H9 (cell line): ENCODE measurements at regions not wholly inside any gene's neighbourhood (a gene's known extent, or its start where the extent isn't known, plus 50 kb on each side); places are given as distances from the start of the nearest gene placed in this dataset.

Experiments used
- DNase-seq: peaks from one replicate; pipeline ENCODE4 v3.0.0-alpha.2; 2017
- H2AFZ ChIP-seq: one replicate; pipeline ENCODE4 v1.6.1; 2013; ENCODE audit warnings: mild to moderate bottlenecking, low read length, control low read depth, moderate library complexity
- H2AK5ac ChIP-seq: 2 replicates; pipeline ENCODE4 v1.6.1; 2013; ENCODE audit warnings: low read length, control low read depth, mixed read lengths; ENCODE audit not compliant: insufficient read length
- H2BK120ac ChIP-seq: one replicate; pipeline ENCODE4 v1.6.1; 2013; ENCODE audit warnings: low read depth, mild to moderate bottlenecking, low read length, control low read depth, inconsistent platforms; ENCODE audit not compliant: poor library complexity, severe bottlenecking
- H2BK12ac ChIP-seq: 2 replicates; pipeline ENCODE4 v1.6.1; 2013; ENCODE audit warnings: low read length, control low read depth, mixed read lengths, low read depth; ENCODE audit not compliant: insufficient read length
- H2BK15ac ChIP-seq: 2 replicates; pipeline ENCODE4 v1.6.1; 2013; ENCODE audit warnings: low read depth, low read length, control low read depth
- H2BK20ac ChIP-seq: one replicate; pipeline ENCODE4 v1.6.1; 2013; ENCODE audit warnings: low read depth, mild to moderate bottlenecking, low read length, control low read depth, inconsistent platforms; ENCODE audit not compliant: poor library complexity, severe bottlenecking
- H2BK5ac ChIP-seq: 2 replicates; pipeline ENCODE4 v1.6.1; 2013; ENCODE audit warnings: low read length, control low read depth, mixed read lengths; ENCODE audit not compliant: insufficient read length
- H3K14ac ChIP-seq: 2 replicates; pipeline ENCODE4 v1.6.1; 2013; ENCODE audit warnings: low read length, control low read depth; ENCODE audit not compliant: insufficient read depth
- H3K18ac ChIP-seq: 2 replicates; pipeline ENCODE4 v1.6.1; 2013; ENCODE audit warnings: low read depth, mild to moderate bottlenecking, mixed read lengths, low read length, control low read depth; ENCODE audit not compliant: insufficient read length
- H3K23ac ChIP-seq: 2 replicates; pipeline ENCODE4 v1.6.1; 2013; ENCODE audit warnings: low read length, control low read depth, mixed read lengths, low read depth; ENCODE audit not compliant: insufficient read length
- H3K23me2 ChIP-seq: 2 replicates; pipeline ENCODE4 v1.6.1; 2013; ENCODE audit warnings: low read depth, mild to moderate bottlenecking, mixed read lengths, low read length, control low read depth; ENCODE audit not compliant: insufficient read length, poor library complexity, severe bottlenecking
- H3K27ac ChIP-seq: 2 replicates; pipeline ENCODE4 v1.5.1; 2013; ENCODE audit warnings: low read length, control low read depth, mixed read lengths, low read depth; ENCODE audit not compliant: insufficient read length
- H3K27me3 ChIP-seq: 2 replicates; pipeline ENCODE4 v1.6.1; 2013; ENCODE audit warnings: low read length, control low read depth, inconsistent platforms; ENCODE audit not compliant: insufficient read depth
- H3K4ac ChIP-seq: 2 replicates; pipeline ENCODE4 v1.6.1; 2013; ENCODE audit warnings: low read depth, mild to moderate bottlenecking, control low read depth, inconsistent platforms, low read length, moderate library complexity
- H3K4me1 ChIP-seq: 2 replicates; pipeline ENCODE4 v1.6.1; 2013; ENCODE audit warnings: low read length, control low read depth, inconsistent platforms; ENCODE audit not compliant: insufficient read depth
- H3K4me2 ChIP-seq: 2 replicates; pipeline ENCODE4 v1.6.1; 2013; ENCODE audit warnings: low read length, control low read depth, mixed read lengths; ENCODE audit not compliant: insufficient read length, insufficient read depth
- H3K56ac ChIP-seq: 2 replicates; pipeline ENCODE4 v1.6.1; 2013; ENCODE audit warnings: low read depth, mild to moderate bottlenecking, mixed read lengths, low read length, control low read depth; ENCODE audit not compliant: insufficient read length
- H3K79me1 ChIP-seq: 2 replicates; pipeline ENCODE4 v1.6.1; 2013; ENCODE audit warnings: low read depth, mild to moderate bottlenecking, moderate library complexity, low read length, control low read depth, inconsistent platforms; ENCODE audit not compliant: insufficient read depth, poor library complexity, severe bottlenecking
- H3K79me2 ChIP-seq: 2 replicates; pipeline ENCODE4 v1.6.1; 2013; ENCODE audit warnings: low read length, control low read depth, inconsistent platforms; ENCODE audit not compliant: insufficient read depth
- H3K9ac ChIP-seq: 2 replicates; pipeline ENCODE4 v1.6.1; 2013; ENCODE audit warnings: low read length, control low read depth, mixed read lengths; ENCODE audit not compliant: insufficient read length; ENCODE audit errors: extremely low read depth
- H3K9me3 ChIP-seq: one replicate; pipeline ENCODE4 v1.6.1; 2013; ENCODE audit warnings: low read depth, low read length, inconsistent platforms; ENCODE audit not compliant: control insufficient read depth
- H3T11ph ChIP-seq: one replicate; pipeline ENCODE4 v1.6.1; 2013; ENCODE audit warnings: mild to moderate bottlenecking, low read length, control low read depth, inconsistent platforms
- H4K20me1 ChIP-seq: one replicate; pipeline ENCODE4 v1.6.1; 2013; ENCODE audit not compliant: control insufficient read depth, insufficient read length, insufficient read depth
- H4K5ac ChIP-seq: 2 replicates; pipeline ENCODE4 v1.6.1; 2013; ENCODE audit warnings: low read depth, mild to moderate bottlenecking, mixed read lengths, low read length, control low read depth; ENCODE audit not compliant: insufficient read length
- H4K8ac ChIP-seq: replicated peaks from 2 replicates; pipeline ENCODE4 v1.6.1; 2013; ENCODE audit warnings: low read length, control low read depth, mixed read lengths, low read depth; ENCODE audit not compliant: insufficient read length
- H4K91ac ChIP-seq: 2 replicates; pipeline ENCODE4 v1.6.1; 2013; ENCODE audit warnings: low read depth, mild to moderate bottlenecking, moderate library complexity, mixed read lengths, low read length, control low read depth; ENCODE audit not compliant: insufficient read length
- H3K27ac Mint-ChIP-seq, 3 experiments: 2 replicates in 2 of 3; 3 replicates in 1 of 3; pipeline ENCODE4 v1.8.0; 2020 to 2021; ENCODE audit warnings: mixed read lengths in 3 of 3, mild to moderate bottlenecking in 1 of 3, moderate library complexity in 1 of 3
- H3K27me3 Mint-ChIP-seq: 2 replicates; pipeline ENCODE4 v1.8.0; 2021; ENCODE audit warnings: low read depth, mild to moderate bottlenecking, moderate library complexity, mixed read lengths
- H3K36me3 Mint-ChIP-seq, 3 experiments: 2 replicates in 2 of 3; 3 replicates in 1 of 3; pipeline ENCODE4 v1.8.0; 2020 to 2021; ENCODE audit warnings: low read depth in 3 of 3, mixed read lengths in 3 of 3; ENCODE audit not compliant: insufficient read depth in 1 of 3
- H3K4me1 Mint-ChIP-seq, 2 experiments: 2 replicates each; pipeline ENCODE4 v1.8.0; 2020; ENCODE audit warnings: mixed read lengths in 2 of 2
- H3K4me3 Mint-ChIP-seq, 2 experiments: 2 replicates in 1 of 2; 3 replicates in 1 of 2; pipeline ENCODE4 v1.8.0; 2020 to 2021; ENCODE audit warnings: mild to moderate bottlenecking in 2 of 2, mixed read lengths in 2 of 2, moderate library complexity in 1 of 2
- H3K9me3 Mint-ChIP-seq, 2 experiments: 2 replicates in 1 of 2; 3 replicates in 1 of 2; pipeline ENCODE4 v1.8.0; 2020; ENCODE audit warnings: mild to moderate bottlenecking in 2 of 2, mixed read lengths in 2 of 2, moderate library complexity in 1 of 2
- CTCF ChIP-seq: fragments of 200-600 bp; sonication (generic); conservative IDR thresholded peaks from 3 replicates; pipeline ENCODE4 v1.8.0; 2021; ENCODE audit warnings: antibody characterized with exemption, mild to moderate bottlenecking
- WGBS: extraction: QIAGEN DNeasy Blood & Tissue Kit; methylation state at CpG from one replicate; pipeline ENCODE4 v1.1.7; 2013; ENCODE audit warnings: missing lambda C conversion rate, low lambda C conversion rate, mixed read lengths; ENCODE audit not compliant: insufficient read length; ENCODE audit errors: extremely low coverage; 5-methylcytosine and 5-hydroxymethylcytosine counted together

- H3K36me3 Mint-ChIP-seq: peaks cover 0 to 5% (median 0%) of the 10 kb centered on the region in 3 experiments; a peak in 1 of 7 replicates
- H3K56ac ChIP-seq: no peak overlapping the region
- H2BK12ac ChIP-seq: no peak overlapping the region
- no peaks in the 10 kb centered on the region for H3K79me2 ChIP-seq
- no peaks in the 10 kb centered on the region for H4K20me1 ChIP-seq
- no peak overlapping the region for H4K5ac ChIP-seq
- no peaks in the 10 kb centered on the region for H3K27me3 ChIP-seq
- no peak overlapping the region for H3K9ac ChIP-seq
- DNase-seq: no peak
- no peak overlapping the region for H3T11ph ChIP-seq
- H3K9me3 ChIP-seq: no peaks in the 10 kb centered on the region
- H3K27ac Mint-ChIP-seq: no peak overlapping the region
- H3K4me3 Mint-ChIP-seq: no peak overlapping the region
- no peaks in the 10 kb centered on the region for H3K4me1 ChIP-seq
- TF ChIP-seq CTCF: no peak
- peaks cover 56 to 59% of the 10 kb centered on the region in 2 experiments for H3K9me3 Mint-ChIP-seq
- H3K27ac ChIP-seq: no peak overlapping the region
- H3K14ac ChIP-seq: no peak overlapping the region
- no peak overlapping the region for H3K4ac ChIP-seq
- no peaks in the 10 kb centered on the region for H3K23me2 ChIP-seq
- no peaks in the 10 kb centered on the region for H3K79me1 ChIP-seq
- H4K91ac ChIP-seq: no peak overlapping the region
- no peak overlapping the region for H2BK120ac ChIP-seq
- H2AFZ ChIP-seq: no peak overlapping the region
- no peak overlapping the region for H3K23ac ChIP-seq
- no CpG with 5 or more reads among the region's 2 CpGs for WGBS
- H2BK20ac ChIP-seq: no peak overlapping the region
- no peak overlapping the region for H2BK5ac ChIP-seq
- H3K18ac ChIP-seq: no peak overlapping the region
- no peak overlapping the region for H4K8ac ChIP-seq
- H2AK5ac ChIP-seq: no peak overlapping the region
- no peak overlapping the region for H2BK15ac ChIP-seq
- no peak overlapping the region for H3K4me2 ChIP-seq
- H3K27me3 Mint-ChIP-seq: no peaks in the 10 kb centered on the region
- peaks cover 0 to 4% of the 10 kb centered on the region in 2 experiments; a peak in 3 of 4 replicates for H3K4me1 Mint-ChIP-seq
Measured at GRCh38 chrX:30990361-30990760, 81.5 kb downstream of the FTHL17 start.
